GM12878 (cell line): ENCODE measurements at regions not wholly inside any gene's neighbourhood (a gene's known extent, or its start where the extent isn't known, plus 50 kb on each side); places are given as distances from the start of the nearest gene placed in this dataset.

Experiments used
- ATAC-seq: fragments of 200-7000 bp; cut with Tn5 transposase; 3 replicates; pipeline ENCODE4 v1.9.1; 2020; ENCODE audit warnings: mild to moderate bottlenecking, moderate library complexity
- BruUV-seq: library from RNA; stranded (reverse); fragments of 400-500 nt; replicated peaks from 2 replicates; lab custom pipeline; 2021; lab: Mats Ljungman, UMichigan
- CTCF ChIA-PET: fragments of 300-600 bp; sonication (Branson Sonifier 250); formaldehyde crosslinking; extraction: SDS; loops from one replicate; lab custom pipeline; 2021; ENCODE audit warnings: inconsistent platforms; lab: Yijun Ruan, JAX
- POLR2A ChIA-PET: fragments of 350-600 bp; formaldehyde crosslinking; extraction: SDS; loops from one replicate; lab custom pipeline; 2021; ENCODE audit warnings: inconsistent platforms; lab: Charles Lee
- RAD21 ChIA-PET: fragments of 300-600 bp; sonication (Branson Sonifier 250); formaldehyde crosslinking; loops from one replicate; lab custom pipeline; 2023; ENCODE audit warnings: antibody characterized with exemption; ENCODE audit not compliant: unreplicated experiment; lab: Charles Lee
- SMC1A ChIA-PET: fragments of 300-600 bp; sonication (Branson Sonifier 250); formaldehyde crosslinking; loops from one replicate; lab custom pipeline; 2023; ENCODE audit not compliant: unreplicated experiment, uncharacterized antibody; lab: Charles Lee
- DNase-seq: peaks from one replicate; pipeline ENCODE4 v3.0.0-alpha.2; 2011; ENCODE audit warnings: low read depth, low spot score
- FAIRE-seq: peaks from 3 replicates; lab custom pipeline; 2011; peaks lifted over from hg19 to GRCh38; lab: Jason Lieb, UNC
- H2AFZ ChIP-seq: 2 replicates; pipeline ENCODE4 v1.6.0; 2011; ENCODE audit warnings: low read depth, low read length, control low read depth; ENCODE audit not compliant: control insufficient read depth
- H3K27ac ChIP-seq: 2 replicates; pipeline ENCODE4 v1.5.1; 2011; ENCODE audit warnings: control low read depth; ENCODE audit not compliant: control insufficient read depth, insufficient read depth
- H3K27me3 ChIP-seq, 2 experiments: replicated peaks in 1 of 2; 2 replicates each; pipeline versions ENCODE4 v1.6.0 to v1.6.1; 2011; ENCODE audit warnings: low read length in 1 of 2; ENCODE audit not compliant: control insufficient read depth in 2 of 2, insufficient read depth in 2 of 2
- H3K36me3 ChIP-seq, 2 experiments: 2 replicates each; pipeline ENCODE4 v1.5.1; 2011; ENCODE audit warnings: low read length in 1 of 2; ENCODE audit not compliant: control insufficient read depth in 2 of 2, insufficient read depth in 2 of 2
- H3K4me1 ChIP-seq: 2 replicates; pipeline ENCODE4 v1.6.1; 2011; ENCODE audit warnings: mild to moderate bottlenecking, low read length, moderate library complexity, mixed read lengths; ENCODE audit not compliant: control insufficient read depth, insufficient read depth
- H3K4me2 ChIP-seq: 2 replicates; pipeline ENCODE4 v1.6.0; 2011; ENCODE audit warnings: control low read depth; ENCODE audit not compliant: control insufficient read depth, insufficient read depth
- H3K4me3 ChIP-seq: fragments of 200-600 bp; sonication (generic); 2 replicates; pipeline ENCODE4 v1.5.1; 2016
- H3K79me2 ChIP-seq: 2 replicates; pipeline ENCODE4 v1.6.0; 2011; ENCODE audit warnings: low read length; ENCODE audit not compliant: control insufficient read depth, insufficient read depth
- H3K9ac ChIP-seq: 2 replicates; pipeline ENCODE4 v1.8.0; 2011; ENCODE audit warnings: low read length, control low read depth, mixed read lengths; ENCODE audit not compliant: control insufficient read depth, insufficient read depth
- H3K9me3 ChIP-seq: replicated peaks from 3 replicates; pipeline ENCODE4 v1.5.1; 2011; ENCODE audit warnings: mild to moderate bottlenecking, low read length; ENCODE audit not compliant: control insufficient read depth, insufficient read depth
- H4K20me1 ChIP-seq: 2 replicates; pipeline ENCODE4 v1.6.0; 2011; ENCODE audit not compliant: control insufficient read depth, insufficient read depth
- CHD4 ChIP-seq: fragments of 200-600 bp; sonication (generic); IDR thresholded peaks from 2 replicates; pipeline ENCODE4 v1.6.1; 2016; ENCODE audit warnings: mild to moderate bottlenecking
- KAT2A ChIP-seq: conservative IDR thresholded peaks from 2 replicates; pipeline ENCODE4 v1.6.1; 2011; ENCODE audit warnings: low read depth, low read length; ENCODE audit not compliant: control insufficient read depth
- NFXL1 ChIP-seq: fragments of 450-650 bp; IDR thresholded peaks from 2 replicates; pipeline ENCODE4 v1.6.1; 2017; ENCODE audit warnings: antibody characterized with exemption, mild to moderate bottlenecking, borderline replicate concordance
- WGBS: methylation state at CpG from one replicate; pipeline ENCODE4 v1.1.6; 2016; ENCODE audit warnings: low lambda C conversion rate; ENCODE audit not compliant: insufficient replicate concordance, insufficient coverage; ENCODE audit errors: missing lambda C conversion rate; 5-methylcytosine and 5-hydroxymethylcytosine counted together
- in situ Hi-C: fragments of 300-500 bp; cut with MboI; formaldehyde crosslinking; loops from 9 replicates; pipeline ENCODE4 v1.14.3; 2018; ENCODE audit warnings: mixed read lengths
- intact Hi-C: fragments of 100-400 bp; cut with micrococcal nuclease; formaldehyde crosslinking; loops from one replicate; pipeline ENCODE4 v1.14.2; 2022; ENCODE audit not compliant: unreplicated experiment
- TF ChIP-seq, protein P1 (sequence below): IDR thresholded peaks from 2 replicates; pipeline ENCODE4 v1.6.1; 2012; ENCODE audit warnings: improper control_type of control experiment, low read depth, low read length; ENCODE audit not compliant: insufficient replicate concordance
- TF ChIP-seq, protein P2 (sequence below): IDR thresholded peaks from 2 replicates; pipeline ENCODE4 v1.6.1; 2012; ENCODE audit warnings: low read depth, low read length, improper control_type of control experiment
- TF ChIP-seq, protein P3 (sequence below): fragments of 450-650 bp; IDR thresholded peaks from 2 replicates; pipeline ENCODE4 v1.6.1; 2014; ENCODE audit warnings: mild to moderate bottlenecking
- TF ChIP-seq, protein P4 (sequence below), 3 experiments: IDR thresholded peaks in 2 of 3; conservative IDR thresholded peaks in 1 of 3; 2 replicates each; pipeline ENCODE4 v1.5.1; 2011; ENCODE audit warnings: low read depth in 3 of 3, low read length in 3 of 3, mild to moderate bottlenecking in 3 of 3, control low read depth in 2 of 3, moderate library complexity in 2 of 3, inconsistent platforms in 1 of 3, mixed read lengths in 1 of 3; ENCODE audit not compliant: control insufficient read depth in 2 of 3, insufficient read depth in 1 of 3; ENCODE audit errors: extremely low read depth in 1 of 3

DNA sequence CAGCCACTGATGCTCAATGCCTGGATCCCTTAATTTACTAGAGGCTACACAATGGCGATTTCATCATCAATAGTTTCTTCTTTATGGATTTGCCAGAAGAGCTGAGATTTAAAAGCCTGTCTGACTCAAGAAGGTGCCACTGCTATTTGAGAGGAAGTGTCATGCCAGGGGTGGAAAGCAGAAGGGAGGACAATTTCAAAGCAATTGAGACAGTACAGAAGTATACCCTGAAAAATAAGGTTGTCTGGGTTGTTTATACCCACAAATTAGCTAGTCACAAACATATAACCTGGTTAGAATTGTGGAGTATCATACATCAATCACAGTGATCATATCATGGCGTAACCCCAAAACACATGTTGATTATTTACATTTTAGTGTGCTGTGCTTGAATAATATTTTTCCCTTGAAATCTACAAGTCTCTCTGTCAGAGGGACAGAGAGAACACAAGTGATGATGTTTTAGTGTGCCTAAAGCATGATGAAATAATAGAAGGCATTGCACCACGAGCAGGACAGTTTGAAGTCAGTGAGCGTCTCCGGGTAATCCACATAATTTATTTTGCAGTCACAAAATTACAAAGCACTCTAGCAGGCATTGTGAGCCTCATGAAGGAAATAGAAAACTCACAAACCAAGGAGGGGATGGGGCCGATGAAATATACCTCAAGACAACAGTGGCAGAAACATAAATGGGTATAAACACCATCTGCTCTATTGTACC lies 312.2 kb upstream of the SPRED2 start (continued):
- TF ChIP-seq, protein P1, sequence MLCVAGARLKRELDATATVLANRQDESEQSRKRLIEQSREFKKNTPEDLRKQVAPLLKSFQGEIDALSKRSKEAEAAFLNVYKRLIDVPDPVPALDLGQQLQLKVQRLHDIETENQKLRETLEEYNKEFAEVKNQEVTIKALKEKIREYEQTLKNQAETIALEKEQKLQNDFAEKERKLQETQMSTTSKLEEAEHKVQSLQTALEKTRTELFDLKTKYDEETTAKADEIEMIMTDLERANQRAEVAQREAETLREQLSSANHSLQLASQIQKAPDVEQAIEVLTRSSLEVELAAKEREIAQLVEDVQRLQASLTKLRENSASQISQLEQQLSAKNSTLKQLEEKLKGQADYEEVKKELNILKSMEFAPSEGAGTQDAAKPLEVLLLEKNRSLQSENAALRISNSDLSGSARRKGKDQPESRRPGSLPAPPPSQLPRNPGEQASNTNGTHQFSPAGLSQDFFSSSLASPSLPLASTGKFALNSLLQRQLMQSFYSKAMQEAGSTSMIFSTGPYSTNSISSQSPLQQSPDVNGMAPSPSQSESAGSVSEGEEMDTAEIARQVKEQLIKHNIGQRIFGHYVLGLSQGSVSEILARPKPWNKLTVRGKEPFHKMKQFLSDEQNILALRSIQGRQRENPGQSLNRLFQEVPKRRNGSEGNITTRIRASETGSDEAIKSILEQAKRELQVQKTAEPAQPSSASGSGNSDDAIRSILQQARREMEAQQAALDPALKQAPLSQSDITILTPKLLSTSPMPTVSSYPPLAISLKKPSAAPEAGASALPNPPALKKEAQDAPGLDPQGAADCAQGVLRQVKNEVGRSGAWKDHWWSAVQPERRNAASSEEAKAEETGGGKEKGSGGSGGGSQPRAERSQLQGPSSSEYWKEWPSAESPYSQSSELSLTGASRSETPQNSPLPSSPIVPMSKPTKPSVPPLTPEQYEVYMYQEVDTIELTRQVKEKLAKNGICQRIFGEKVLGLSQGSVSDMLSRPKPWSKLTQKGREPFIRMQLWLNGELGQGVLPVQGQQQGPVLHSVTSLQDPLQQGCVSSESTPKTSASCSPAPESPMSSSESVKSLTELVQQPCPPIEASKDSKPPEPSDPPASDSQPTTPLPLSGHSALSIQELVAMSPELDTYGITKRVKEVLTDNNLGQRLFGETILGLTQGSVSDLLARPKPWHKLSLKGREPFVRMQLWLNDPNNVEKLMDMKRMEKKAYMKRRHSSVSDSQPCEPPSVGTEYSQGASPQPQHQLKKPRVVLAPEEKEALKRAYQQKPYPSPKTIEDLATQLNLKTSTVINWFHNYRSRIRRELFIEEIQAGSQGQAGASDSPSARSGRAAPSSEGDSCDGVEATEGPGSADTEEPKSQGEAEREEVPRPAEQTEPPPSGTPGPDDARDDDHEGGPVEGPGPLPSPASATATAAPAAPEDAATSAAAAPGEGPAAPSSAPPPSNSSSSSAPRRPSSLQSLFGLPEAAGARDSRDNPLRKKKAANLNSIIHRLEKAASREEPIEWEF: no peak

DNA sequence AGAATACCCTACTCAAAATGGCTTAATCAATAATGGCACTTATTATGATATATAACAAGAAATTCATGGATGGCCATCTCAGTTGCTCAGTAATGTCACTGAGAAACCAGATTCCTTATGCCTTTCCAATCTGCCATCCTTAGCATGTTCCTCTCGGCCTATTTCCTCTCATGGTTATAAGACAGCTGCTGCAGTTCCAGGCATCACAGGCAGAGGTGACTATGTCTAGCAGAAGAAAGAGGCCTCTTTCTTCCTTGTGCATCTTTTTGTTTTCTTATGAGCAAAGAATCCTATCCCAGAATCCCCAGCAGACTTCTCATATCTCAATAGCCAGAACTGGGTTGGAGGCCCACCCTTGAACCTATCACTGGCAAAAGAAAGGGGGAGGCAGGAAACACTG lies 310.6 kb upstream of the SPRED2 start:
- CTCF ChIA-PET: no interaction called here
- ATAC-seq (no peak), FAIRE-seq (no peak), DNase-seq (no peak)
- TF ChIP-seq, protein P2, sequence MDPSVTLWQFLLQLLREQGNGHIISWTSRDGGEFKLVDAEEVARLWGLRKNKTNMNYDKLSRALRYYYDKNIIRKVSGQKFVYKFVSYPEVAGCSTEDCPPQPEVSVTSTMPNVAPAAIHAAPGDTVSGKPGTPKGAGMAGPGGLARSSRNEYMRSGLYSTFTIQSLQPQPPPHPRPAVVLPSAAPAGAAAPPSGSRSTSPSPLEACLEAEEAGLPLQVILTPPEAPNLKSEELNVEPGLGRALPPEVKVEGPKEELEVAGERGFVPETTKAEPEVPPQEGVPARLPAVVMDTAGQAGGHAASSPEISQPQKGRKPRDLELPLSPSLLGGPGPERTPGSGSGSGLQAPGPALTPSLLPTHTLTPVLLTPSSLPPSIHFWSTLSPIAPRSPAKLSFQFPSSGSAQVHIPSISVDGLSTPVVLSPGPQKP: no peak
- TF ChIP-seq, protein P3, sequence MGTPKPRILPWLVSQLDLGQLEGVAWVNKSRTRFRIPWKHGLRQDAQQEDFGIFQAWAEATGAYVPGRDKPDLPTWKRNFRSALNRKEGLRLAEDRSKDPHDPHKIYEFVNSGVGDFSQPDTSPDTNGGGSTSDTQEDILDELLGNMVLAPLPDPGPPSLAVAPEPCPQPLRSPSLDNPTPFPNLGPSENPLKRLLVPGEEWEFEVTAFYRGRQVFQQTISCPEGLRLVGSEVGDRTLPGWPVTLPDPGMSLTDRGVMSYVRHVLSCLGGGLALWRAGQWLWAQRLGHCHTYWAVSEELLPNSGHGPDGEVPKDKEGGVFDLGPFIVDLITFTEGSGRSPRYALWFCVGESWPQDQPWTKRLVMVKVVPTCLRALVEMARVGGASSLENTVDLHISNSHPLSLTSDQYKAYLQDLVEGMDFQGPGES: no peak
- TF ChIP-seq CHD4 (no peak), KAT2A (no peak), NFXL1 (no peak)
- TF ChIP-seq, protein P4, sequence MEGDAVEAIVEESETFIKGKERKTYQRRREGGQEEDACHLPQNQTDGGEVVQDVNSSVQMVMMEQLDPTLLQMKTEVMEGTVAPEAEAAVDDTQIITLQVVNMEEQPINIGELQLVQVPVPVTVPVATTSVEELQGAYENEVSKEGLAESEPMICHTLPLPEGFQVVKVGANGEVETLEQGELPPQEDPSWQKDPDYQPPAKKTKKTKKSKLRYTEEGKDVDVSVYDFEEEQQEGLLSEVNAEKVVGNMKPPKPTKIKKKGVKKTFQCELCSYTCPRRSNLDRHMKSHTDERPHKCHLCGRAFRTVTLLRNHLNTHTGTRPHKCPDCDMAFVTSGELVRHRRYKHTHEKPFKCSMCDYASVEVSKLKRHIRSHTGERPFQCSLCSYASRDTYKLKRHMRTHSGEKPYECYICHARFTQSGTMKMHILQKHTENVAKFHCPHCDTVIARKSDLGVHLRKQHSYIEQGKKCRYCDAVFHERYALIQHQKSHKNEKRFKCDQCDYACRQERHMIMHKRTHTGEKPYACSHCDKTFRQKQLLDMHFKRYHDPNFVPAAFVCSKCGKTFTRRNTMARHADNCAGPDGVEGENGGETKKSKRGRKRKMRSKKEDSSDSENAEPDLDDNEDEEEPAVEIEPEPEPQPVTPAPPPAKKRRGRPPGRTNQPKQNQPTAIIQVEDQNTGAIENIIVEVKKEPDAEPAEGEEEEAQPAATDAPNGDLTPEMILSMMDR (IDR thresholded peaks at IDR 0.05 in 2 of 3, conservative IDR thresholded peaks at IDR 0.05 in 1 of 3; ENCODE audit: control insufficient read depth in 2 of 3, extremely low read depth in 1 of 3, insufficient read depth in 1 of 3, low read depth in 3 of 3, low read length in 3 of 3): no peak
- Histone ChIP-seq H3K27me3 (peaks cover 0 to 2% of the 10 kb centered on the region in 2 experiments; a peak in 3 of 4 replicates), H3K79me2 (no peaks in the 10 kb centered on the region), H3K9me3 (no peaks in the 10 kb centered on the region), H3K4me1 (no peaks in the 10 kb centered on the region), H3K4me3 (no peak overlapping the region), H2AFZ (no peak overlapping the region), H3K4me2 (no peak overlapping the region), H4K20me1 (no peaks in the 10 kb centered on the region), H3K9ac (no peak overlapping the region), H3K36me3 (no peaks in the 10 kb centered on the region), H3K27ac (no peak overlapping the region)
- RAD21 ChIA-PET: no interaction called here
- POLR2A ChIA-PET: no interaction called here
- WGBS: 42% methylated on average over 1 of the region's 1 CpG
- SMC1A ChIA-PET: interaction anchor here (0.7 kb wide), 2 partner anchors 50 to 796 kb away, joined by 3 read pairs; no protein-coding TSS in a partner anchor
- BruUV-seq: no TSS peak
- in situ Hi-C loops (no loop called here), intact Hi-C loops (no loop called here)
